ENCODE measurements at regions not wholly inside any gene's neighbourhood (a gene's known extent, or its start where the extent isn't known, plus 50 kb on each side); places are given as distances from the start of the nearest gene placed in this dataset.

- no peak for DNase-seq (ENCODE audit: low spot score)
These were observed 58.7 kb upstream of the RMDN2 start for GRCh38 chr2:37866171-37866934.

- DNase-seq (ENCODE audit: low spot score), result no peak
These were observed 57.9 kb upstream of the RMDN2 start for GRCh38 chr2:37867166-37867565.

DNA sequence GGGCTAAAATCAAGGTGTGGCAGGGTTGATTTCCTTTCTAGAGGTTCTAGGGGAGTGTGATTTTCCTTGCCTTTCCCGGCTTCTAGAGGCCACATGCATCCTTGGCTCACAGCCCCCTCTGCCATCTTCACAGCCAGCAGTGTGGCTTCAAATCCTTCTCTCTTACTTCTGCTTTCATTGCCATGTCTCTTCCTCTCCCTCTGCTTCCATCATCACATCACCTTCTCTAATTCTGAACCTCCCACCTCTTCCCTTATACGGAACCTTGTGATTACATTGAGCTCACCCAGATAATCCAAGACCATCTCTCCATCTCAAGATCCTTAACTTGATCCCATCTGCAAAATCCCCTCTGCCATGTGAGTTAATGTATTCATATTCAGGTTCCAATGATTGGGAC lies 56.2 kb upstream of the RMDN2 start:
- no peak for DNase-seq (ENCODE audit: low spot score)

GRCh38 chr2:37869304-37869703 lies 55.8 kb upstream of the RMDN2 start:
- no peak for DNase-seq (ENCODE audit: low spot score)

DNA sequence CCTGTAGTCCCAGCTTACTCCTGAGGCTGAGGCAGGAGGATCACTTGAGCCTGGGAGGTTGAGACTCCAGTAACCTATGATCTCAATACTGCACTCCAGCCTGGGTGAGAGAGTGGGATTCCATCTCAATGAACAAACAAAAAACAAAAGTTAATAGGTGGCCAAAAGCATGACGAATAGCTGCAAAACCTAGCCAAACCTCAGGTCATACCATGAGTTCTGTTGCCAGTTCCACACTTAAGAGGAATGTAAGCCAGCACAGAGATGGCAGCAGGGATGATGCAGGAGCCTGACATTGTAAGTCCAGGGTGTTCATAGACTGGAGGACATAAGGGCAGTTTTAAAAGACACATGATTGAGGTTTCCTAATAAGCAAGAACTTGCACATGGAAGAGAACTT lies 55.3 kb upstream of the RMDN2 start:
- no peak for DNase-seq (ENCODE audit: low spot score)

- no peak for DNase-seq (ENCODE audit: low spot score)
These were observed 54.3 kb upstream of the RMDN2 start for GRCh38 chr2:37870829-37871228.

GRCh38 chr2:37871456-37872191 lies 53.5 kb upstream of the RMDN2 start:
- DNase-seq (ENCODE audit: low spot score), result peak; percentile 91

DNA sequence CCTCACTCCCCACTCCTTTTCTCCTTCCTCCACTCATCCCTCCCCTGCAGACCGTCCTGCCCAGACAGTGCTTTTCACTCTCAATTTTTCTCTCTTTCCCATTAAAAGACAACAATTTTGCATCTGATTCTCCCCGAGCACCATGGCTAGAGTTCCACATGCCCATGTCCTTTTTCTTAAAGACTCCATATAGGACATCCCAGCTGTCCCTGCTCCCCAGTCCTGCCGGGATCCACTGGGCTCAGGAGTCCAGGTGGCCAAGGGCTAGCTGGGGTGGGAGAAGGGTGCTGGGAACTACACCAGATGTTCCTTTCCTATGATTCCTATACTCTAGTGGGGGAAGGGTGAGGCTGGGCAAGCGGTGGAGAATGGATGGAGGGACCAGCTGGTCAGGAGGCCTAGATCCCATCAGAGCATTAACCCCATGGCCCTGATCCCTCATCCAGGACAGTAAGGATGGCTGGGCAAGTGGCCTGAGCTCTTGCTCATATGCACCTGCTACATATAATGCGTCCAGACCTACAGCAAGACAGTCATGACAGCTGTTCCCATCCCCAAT lies 52.8 kb upstream of the RMDN2 start:
- no peak for DNase-seq (ENCODE audit: low spot score)

DNA sequence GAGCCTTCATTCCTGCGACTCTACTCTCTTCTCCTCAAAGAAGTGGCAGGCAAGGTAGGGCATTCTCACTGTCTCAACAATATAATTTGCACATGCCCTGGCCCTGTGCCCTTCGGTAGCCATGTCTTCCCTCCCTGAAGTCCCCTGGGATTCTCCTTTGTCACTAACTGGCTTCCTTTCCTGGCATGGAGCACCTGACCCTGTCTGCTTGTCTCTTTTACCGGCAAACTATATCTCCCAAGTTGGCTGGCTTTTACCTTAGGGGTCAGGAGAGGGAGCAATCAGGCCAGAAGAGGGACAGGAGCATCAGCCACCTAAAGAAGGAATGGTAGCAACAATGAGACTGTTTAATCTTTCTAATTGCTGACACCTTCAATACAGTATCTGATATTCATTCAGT lies 51.9 kb upstream of the RMDN2 start:
- no peak for DNase-seq (ENCODE audit: low spot score)

- no peak for DNase-seq (ENCODE audit: low spot score)
These were observed 51.2 kb upstream of the RMDN2 start for GRCh38 chr2:37873749-37874330.

- DNase-seq (ENCODE audit: low spot score), result no peak
These were observed 50.6 kb upstream of the RMDN2 start for GRCh38 chr2:37874470-37874869.

Data from activated CD4-positive, alpha-beta T cell treated with anti-CD3 and anti-CD28 coated beads, Interleukin-2, Interleukin-4, amounts not matched to agents 100 ng/mL and 50 ng/mL, durations not matched to agents 16 hours and 8 hours (primary cell).